Parathyroid adenoma (tissue), 2 donors: ENCODE measurements at regions not wholly inside any gene's neighbourhood (a gene's known extent, or its start where the extent isn't known, plus 50 kb on each side); places are given as distances from the start of the nearest gene placed in this dataset.

ENCODE experiments used
- H2AFZ ChIP-seq: fragments of 300-600 bp; sonication (generic); one replicate; pipeline ENCODE4 v1.7.0; 2017; ENCODE audit warnings: antibody characterized with exemption, mild to moderate bottlenecking
- H3K27ac ChIP-seq: fragments of 300-600 bp; sonication (generic); one replicate; pipeline ENCODE4 v1.7.0; 2017
- H3K27me3 ChIP-seq: fragments of 300-600 bp; sonication (generic); one replicate; pipeline ENCODE4 v1.7.0; 2017; ENCODE audit warnings: low read length; ENCODE audit not compliant: control insufficient read depth, insufficient read depth
- H3K36me3 ChIP-seq: fragments of 300-600 bp; sonication (generic); one replicate; pipeline ENCODE4 v1.7.0; 2017; ENCODE audit warnings: low read length; ENCODE audit not compliant: control insufficient read depth, insufficient read depth
- H3K4me1 ChIP-seq: fragments of 300-600 bp; sonication (generic); one replicate; pipeline ENCODE4 v1.7.0; 2017; ENCODE audit warnings: control low read depth
- H3K4me2 ChIP-seq: fragments of 300-600 bp; sonication (generic); one replicate; pipeline ENCODE4 v1.7.0; 2017; ENCODE audit warnings: low read length
- H3K4me3 ChIP-seq: fragments of 300-600 bp; sonication (generic); one replicate; pipeline ENCODE4 v1.7.0; 2017; ENCODE audit warnings: low read depth, low read length
- H3K79me2 ChIP-seq: fragments of 300-600 bp; sonication (generic); one replicate; pipeline ENCODE4 v1.7.0; 2017; ENCODE audit warnings: control low read depth
- H3K9ac ChIP-seq: fragments of 300-600 bp; sonication (generic); one replicate; pipeline ENCODE4 v1.7.0; 2017; ENCODE audit warnings: mild to moderate bottlenecking
- H3K9me3 ChIP-seq: fragments of 300-600 bp; sonication (generic); one replicate; pipeline ENCODE4 v1.7.0; 2017; ENCODE audit warnings: low read length; ENCODE audit not compliant: control insufficient read depth
- CTCF ChIP-seq: fragments of 300-600 bp; sonication (generic); IDR thresholded peaks from one replicate; pipeline ENCODE4 v1.7.0; 2017; ENCODE audit warnings: antibody characterized with exemption, mild to moderate bottlenecking
- donor health status: primary hyperparathyroidism.

DNA sequence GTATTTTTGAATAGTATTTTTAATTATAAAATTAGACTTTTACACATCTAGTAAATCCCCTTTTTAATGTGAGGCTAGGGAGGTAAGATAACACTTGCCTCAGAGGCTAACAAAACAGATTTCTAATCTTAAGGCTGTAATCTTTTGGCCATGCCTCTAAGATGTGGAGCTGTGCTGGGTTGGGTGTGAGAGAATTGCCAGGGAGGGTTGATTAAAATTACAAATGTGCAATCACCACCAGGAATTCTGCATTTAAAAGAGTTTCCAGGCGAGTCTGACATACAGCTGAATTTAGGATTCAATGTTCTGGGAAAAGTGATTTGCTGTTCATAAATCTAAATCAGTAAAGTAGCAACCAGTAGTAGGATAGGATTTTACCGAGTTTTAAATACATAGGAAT lies 73.3 kb downstream of the NUDT12 start:
- H3K79me2 ChIP-seq: no peaks in the 10 kb centered on the region
- H3K27ac ChIP-seq: no peak overlapping the region
- no peak overlapping the region for H3K4me2 ChIP-seq
- H2AFZ ChIP-seq: no peak overlapping the region
- H3K27me3 ChIP-seq: no peaks in the 10 kb centered on the region
- no peaks in the 10 kb centered on the region for H3K36me3 ChIP-seq
- no peaks in the 10 kb centered on the region for H3K9me3 ChIP-seq
- no peak overlapping the region for H3K4me3 ChIP-seq
- peaks cover 16% of the 10 kb centered on the region for H3K4me1 ChIP-seq
- no peak for TF ChIP-seq CTCF
- H3K9ac ChIP-seq: no peak overlapping the region

GRCh38 chr5:103487822-103488493 lies 74.6 kb downstream of the NUDT12 start:
- peak overlapping the region; percentile 36 for H2AFZ ChIP-seq
- H3K9me3 ChIP-seq: no peaks in the 10 kb centered on the region
- no peak overlapping the region for H3K4me2 ChIP-seq
- peak overlapping the region; percentile 45 for H3K27ac ChIP-seq
- H3K4me3 ChIP-seq: no peak overlapping the region
- no peaks in the 10 kb centered on the region for H3K36me3 ChIP-seq
- H3K9ac ChIP-seq: no peak overlapping the region
- no peak for TF ChIP-seq CTCF
- peaks cover 16% of the 10 kb centered on the region for H3K4me1 ChIP-seq
- no peaks in the 10 kb centered on the region for H3K27me3 ChIP-seq
- no peaks in the 10 kb centered on the region for H3K79me2 ChIP-seq

- peaks cover 16% of the 10 kb centered on the region for H3K4me1 ChIP-seq
- TF ChIP-seq CTCF: no peak
- H3K27me3 ChIP-seq: no peaks in the 10 kb centered on the region
- peak overlapping the region; percentile 45 for H3K27ac ChIP-seq
- H3K4me3 ChIP-seq: no peak overlapping the region
- H3K36me3 ChIP-seq: no peaks in the 10 kb centered on the region
- no peak overlapping the region for H3K9ac ChIP-seq
- no peaks in the 10 kb centered on the region for H3K9me3 ChIP-seq
- no peaks in the 10 kb centered on the region for H3K79me2 ChIP-seq
- H3K4me2 ChIP-seq: peak overlapping the region; percentile 43
- peak overlapping the region; percentile 36 for H2AFZ ChIP-seq
These were observed 75.4 kb downstream of the NUDT12 start for GRCh38 chr5:103487218-103487617.

DNA sequence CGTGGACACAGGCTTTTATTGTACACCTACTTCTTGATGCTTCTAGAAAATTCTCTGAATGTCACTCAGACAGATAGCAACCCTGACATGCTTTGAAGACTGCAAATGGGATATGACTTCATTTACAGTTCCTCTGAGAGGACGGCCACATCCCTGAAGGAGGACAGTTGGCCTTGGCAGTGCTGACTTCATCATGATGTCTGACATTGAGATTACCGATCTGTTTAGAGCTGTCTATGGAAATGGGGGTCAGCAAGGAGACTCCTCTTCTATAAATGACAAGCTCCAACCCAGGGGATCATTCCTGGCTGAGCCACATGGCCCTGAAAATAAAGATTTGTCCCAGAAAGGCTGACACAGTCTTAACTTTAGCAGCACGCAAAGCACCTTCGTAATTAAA lies 75.8 kb downstream of the NUDT12 start:
- Histone ChIP-seq H3K36me3 (no peaks in the 10 kb centered on the region), H3K27me3 (no peaks in the 10 kb centered on the region), H3K4me1 (peaks cover 16% of the 10 kb centered on the region), H3K9me3 (no peaks in the 10 kb centered on the region), H3K79me2 (no peaks in the 10 kb centered on the region), H2AFZ (peak overlapping the region; percentile 36), H3K27ac (peak overlapping the region; percentile 45), H3K4me2 (peak overlapping the region; percentile 43), H3K4me3 (no peak overlapping the region), H3K9ac (no peak overlapping the region)
- TF ChIP-seq CTCF: no peak

- Histone ChIP-seq H3K27me3 (no peaks in the 10 kb centered on the region), H3K4me3 (no peak overlapping the region), H3K9me3 (no peaks in the 10 kb centered on the region), H3K9ac (no peak overlapping the region), H2AFZ (no peak overlapping the region), H3K27ac (no peak overlapping the region), H3K4me1 (peaks cover 3% of the 10 kb centered on the region), H3K79me2 (no peaks in the 10 kb centered on the region), H3K36me3 (no peaks in the 10 kb centered on the region), H3K4me2 (no peak overlapping the region)
- no peak for TF ChIP-seq CTCF
These were observed 82.3 kb downstream of the NUDT12 start for GRCh38 chr5:103480246-103480645.
